ENCODE measurements at regions not wholly inside any gene's neighbourhood (a gene's known extent, or its start where the extent isn't known, plus 50 kb on each side); places are given as distances from the start of the nearest gene placed in this dataset.
A peak's percentile ranks its signal among the peaks of the same experiment; 100 is the strongest.

DNA sequence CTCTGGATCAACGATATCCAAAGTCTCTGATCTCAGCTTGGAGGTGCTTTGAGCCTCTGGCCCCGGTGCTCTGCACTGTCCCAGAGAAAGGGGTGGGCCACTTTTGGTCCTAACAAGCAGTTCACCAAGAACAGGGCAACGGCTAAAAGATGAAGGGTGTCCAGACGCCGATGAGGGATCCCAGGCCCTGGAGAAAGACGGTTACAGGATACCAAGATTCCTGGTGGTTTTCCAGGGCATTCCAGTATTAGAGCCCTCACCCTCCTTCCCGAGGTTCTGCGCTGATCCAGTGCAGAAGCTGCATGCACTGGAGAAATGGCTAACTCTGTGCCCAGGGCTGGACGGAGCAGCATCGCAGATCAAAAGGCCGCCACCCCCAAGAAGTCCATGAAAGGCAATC, 149.9 kb upstream of the IRF2BP2 start:
- Histone ChIP-seq H4K20me1 (ENCODE audit: insufficient read depth, low read length) (no peaks in the 10 kb centered on the region), H2AFZ (ENCODE audit: low read length) (no peak overlapping the region), H3K27ac (ENCODE audit: extremely low read length, insufficient read depth, low read length) (peak overlapping the region; percentile 27), H3K27me3 (ENCODE audit: control insufficient read depth in 1 of 2, insufficient read depth in 2 of 2, low read length in 2 of 2) (no peaks in the 10 kb centered on the region), H3K4me2 (ENCODE audit: low read depth, low read length) (no peak overlapping the region), H3K9me3 (ENCODE audit: low read length) (no peaks in the 10 kb centered on the region), H3K9ac (ENCODE audit: insufficient read depth, low read depth, low read length) (no peak overlapping the region), H3K4me3 (replicated peaks in 1 of 3; ENCODE audit: insufficient read depth in 1 of 3, low read depth in 2 of 3, low read length in 3 of 3) (no peak overlapping the region), H3K79me2 (ENCODE audit: insufficient read depth, low read length) (no peaks in the 10 kb centered on the region), H3K4me1 (ENCODE audit: insufficient read depth, low read length) (peaks cover 59% of the 10 kb centered on the region), H3K36me3 (replicated peaks in 1 of 2; ENCODE audit: control insufficient read depth in 1 of 2, insufficient read depth in 2 of 2, low read length in 2 of 2) (no peaks in the 10 kb centered on the region; a peak in 1 of 5 replicates)
- in situ Hi-C loops (cut with HindIII; ENCODE audit: extremely low pct_ligation_motif_present, low pct_unique_long_range_greater_than_20kb) (loop anchor here (10.0 kb wide), 1 partner anchor 195 kb away; no protein-coding TSS in a partner anchor), intact Hi-C loops (cut with micrococcal nuclease; ENCODE audit: unreplicated experiment) (loop anchor here (10.0 kb wide), 1 partner anchor 325 kb away; no protein-coding TSS in a partner anchor)
- ATAC-seq, result no peak
- FAIRE-seq, result no peak
- no TSS peak for BruUV-seq (replicated peaks)
- POLR2A ChIA-PET, result interaction anchor here (0.8 to 1.8 kb wide), 6 partner anchors 8 to 219 kb away, joined by 3 to 10 read pairs (median 6); no protein-coding TSS in a partner anchor
- CTCF ChIA-PET (ENCODE audit: low intra/inter-chr PET ratio, low total read pairs), result no interaction called here
- WGBS (ENCODE audit: low lambda C conversion rate), result 97% methylated on average over 11 of the region's 11 CpGs
- DNase-seq (ENCODE audit: low spot score), result no peak
- TF ChIP-seq, protein P1, sequence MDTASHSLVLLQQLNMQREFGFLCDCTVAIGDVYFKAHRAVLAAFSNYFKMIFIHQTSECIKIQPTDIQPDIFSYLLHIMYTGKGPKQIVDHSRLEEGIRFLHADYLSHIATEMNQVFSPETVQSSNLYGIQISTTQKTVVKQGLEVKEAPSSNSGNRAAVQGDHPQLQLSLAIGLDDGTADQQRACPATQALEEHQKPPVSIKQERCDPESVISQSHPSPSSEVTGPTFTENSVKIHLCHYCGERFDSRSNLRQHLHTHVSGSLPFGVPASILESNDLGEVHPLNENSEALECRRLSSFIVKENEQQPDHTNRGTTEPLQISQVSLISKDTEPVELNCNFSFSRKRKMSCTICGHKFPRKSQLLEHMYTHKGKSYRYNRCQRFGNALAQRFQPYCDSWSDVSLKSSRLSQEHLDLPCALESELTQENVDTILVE (CRISPR knock-in tag; IDR thresholded peaks at IDR 0.05), result no peak
- TF ChIP-seq, protein P2, sequence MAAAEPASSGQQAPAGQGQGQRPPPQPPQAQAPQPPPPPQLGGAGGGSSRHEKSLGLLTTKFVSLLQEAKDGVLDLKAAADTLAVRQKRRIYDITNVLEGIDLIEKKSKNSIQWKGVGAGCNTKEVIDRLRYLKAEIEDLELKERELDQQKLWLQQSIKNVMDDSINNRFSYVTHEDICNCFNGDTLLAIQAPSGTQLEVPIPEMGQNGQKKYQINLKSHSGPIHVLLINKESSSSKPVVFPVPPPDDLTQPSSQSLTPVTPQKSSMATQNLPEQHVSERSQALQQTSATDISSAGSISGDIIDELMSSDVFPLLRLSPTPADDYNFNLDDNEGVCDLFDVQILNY (CRISPR knock-in tag; conservative IDR thresholded peaks at IDR 0.05), result 0 out of 2 replicates have a peak, but pooled peaks have one; percentile 14

DNA sequence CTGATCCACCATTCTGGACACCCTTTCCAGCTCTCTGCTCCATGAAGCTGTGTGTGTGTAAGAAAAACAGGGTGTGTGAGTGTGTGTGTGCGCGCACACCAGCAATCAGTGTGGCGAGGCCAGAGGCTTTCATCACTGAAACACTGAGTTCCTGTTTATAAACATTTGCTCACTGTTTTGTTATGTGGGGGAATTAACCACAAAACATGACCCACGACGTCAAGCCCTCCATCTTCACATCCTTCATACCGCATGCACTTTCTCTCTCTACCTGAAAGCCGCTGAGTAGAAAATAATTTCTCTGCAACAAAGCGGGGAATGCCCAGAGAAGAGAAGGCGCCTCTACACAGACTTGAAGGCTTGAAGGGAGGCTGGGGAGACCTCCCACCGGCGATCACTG, 148.9 kb upstream of the IRF2BP2 start:
- intact Hi-C loops (cut with micrococcal nuclease; ENCODE audit: unreplicated experiment) (loop anchor here (10.0 kb wide), 1 partner anchor 326 kb away; no protein-coding TSS in a partner anchor), in situ Hi-C loops (cut with HindIII; ENCODE audit: extremely low pct_ligation_motif_present, low pct_unique_long_range_greater_than_20kb) (loop anchor here (10.0 kb wide), 1 partner anchor 196 kb away; no protein-coding TSS in a partner anchor)
- Histone ChIP-seq H2AFZ (ENCODE audit: low read length) (no peak overlapping the region), H4K20me1 (ENCODE audit: insufficient read depth, low read length) (no peaks in the 10 kb centered on the region), H3K4me3 (replicated peaks in 1 of 3; ENCODE audit: insufficient read depth in 1 of 3, low read depth in 2 of 3, low read length in 3 of 3) (no peak overlapping the region), H3K27me3 (ENCODE audit: control insufficient read depth in 1 of 2, insufficient read depth in 2 of 2, low read length in 2 of 2) (no peaks in the 10 kb centered on the region), H3K27ac (ENCODE audit: extremely low read length, insufficient read depth, low read length) (no peak overlapping the region), H3K36me3 (replicated peaks in 1 of 2; ENCODE audit: control insufficient read depth in 1 of 2, insufficient read depth in 2 of 2, low read length in 2 of 2) (no peaks in the 10 kb centered on the region; a peak in 1 of 5 replicates), H3K4me1 (ENCODE audit: insufficient read depth, low read length) (peaks cover 48% of the 10 kb centered on the region), H3K9me3 (ENCODE audit: low read length) (no peaks in the 10 kb centered on the region), H3K79me2 (ENCODE audit: insufficient read depth, low read length) (no peaks in the 10 kb centered on the region), H3K4me2 (ENCODE audit: low read depth, low read length) (no peak overlapping the region), H3K9ac (ENCODE audit: insufficient read depth, low read depth, low read length) (no peak overlapping the region)
- no peak for FAIRE-seq
- DNase-seq (ENCODE audit: low spot score), result no peak
- POLR2A ChIA-PET, result no interaction called here
- TF ChIP-seq, protein P3, sequence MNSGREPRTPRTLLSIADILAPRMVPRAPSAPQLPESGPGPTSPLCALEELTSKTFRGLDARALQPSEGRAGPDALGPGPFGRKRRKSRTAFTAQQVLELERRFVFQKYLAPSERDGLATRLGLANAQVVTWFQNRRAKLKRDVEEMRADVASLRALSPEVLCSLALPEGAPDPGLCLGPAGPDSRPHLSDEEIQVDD (CRISPR knock-in tag; IDR thresholded peaks at IDR 0.05; ENCODE audit: borderline replicate concordance), result no peak
- TF ChIP-seq ISX (CRISPR knock-in tag; conservative IDR thresholded peaks at IDR 0.05) (no peak), MAZ (IDR thresholded peaks at IDR 0.05; ENCODE audit: borderline replicate concordance, low read depth, low read length) (no peak), MAZ (CRISPR knock-in tag; IDR thresholded peaks at IDR 0.05; ENCODE audit: low read depth) (no peak), HDAC2 (CRISPR knock-in tag; IDR thresholded peaks at IDR 0.05) (no peak), SNAPC2 (CRISPR knock-in tag; IDR thresholded peaks at IDR 0.05) (no peak), ZNF570 (CRISPR knock-in tag; IDR thresholded peaks at IDR 0.05; ENCODE audit: borderline replicate concordance) (no peak), ISL2 (CRISPR knock-in tag; IDR thresholded peaks at IDR 0.05) (no peak)
- no TSS peak for BruUV-seq (replicated peaks)
- no peak for ATAC-seq
- 100% methylated on average over 11 of the region's 11 CpGs for WGBS (ENCODE audit: low lambda C conversion rate)
- CTCF ChIA-PET (ENCODE audit: low intra/inter-chr PET ratio, low total read pairs), result no interaction called here
